WTC11 (cell line): ENCODE measurements at regions not wholly inside any gene's neighbourhood (a gene's known extent, or its start where the extent isn't known, plus 50 kb on each side); places are given as distances from the start of the nearest gene placed in this dataset.

Experiments used
- ATAC-seq: fragments of 200-7000 bp; cut with Tn5 transposase; 2 replicates; pipeline ENCODE4 v1.10.0; 2021; ENCODE audit warnings: mild to moderate bottlenecking, moderate library complexity
- CTCF ChIA-PET: fragments of 300-600 bp; sonication (Branson Sonifier 250); formaldehyde crosslinking; loops from one replicate; lab custom pipeline; 2021; ENCODE audit warnings: antibody characterized with exemption; lab: Charles Lee
- POLR2A ChIA-PET: fragments of 350-600 bp; sonication (Branson Sonifier 250); formaldehyde crosslinking; loops from one replicate; lab custom pipeline; 2021; ENCODE audit warnings: antibody characterized with exemption; lab: Charles Lee
- DNase-seq: peaks from one replicate; pipeline ENCODE4 v3.0.0; 2021; ENCODE audit warnings: low spot score
- H3K27ac Mint-ChIP-seq: 2 replicates; pipeline ENCODE4 v1.8.0; 2021; ENCODE audit warnings: mixed read lengths
- H3K27me3 Mint-ChIP-seq: 2 replicates; pipeline ENCODE4 v1.8.0; 2021; ENCODE audit warnings: low read depth, mild to moderate bottlenecking, moderate library complexity, mixed read lengths
- H3K36me3 Mint-ChIP-seq: 2 replicates; pipeline ENCODE4 v1.8.0; 2021; ENCODE audit warnings: mixed read lengths
- H3K4me1 Mint-ChIP-seq: 2 replicates; pipeline ENCODE4 v1.8.0; 2022; ENCODE audit warnings: mixed read lengths
- H3K4me3 Mint-ChIP-seq: 2 replicates; pipeline ENCODE4 v1.8.0; 2021; ENCODE audit warnings: mild to moderate bottlenecking, moderate library complexity, mixed read lengths
- H3K9me3 Mint-ChIP-seq: 2 replicates; pipeline ENCODE4 v1.8.0; 2021; ENCODE audit warnings: mixed read lengths
- AFF4 ChIP-seq: sonication (generic); formaldehyde crosslinking; IDR thresholded peaks from 2 replicates; pipeline ENCODE4 v1.8.1; 2023; ENCODE audit warnings: mild to moderate bottlenecking, missing genetic modification reagents, borderline replicate concordance
- ATF1 ChIP-seq: sonication (generic); formaldehyde crosslinking; IDR thresholded peaks from 2 replicates; pipeline ENCODE4 v1.8.1; 2023; ENCODE audit warnings: mild to moderate bottlenecking, moderate library complexity, missing genetic modification reagents
- ATF3 ChIP-seq: sonication (generic); formaldehyde crosslinking; conservative IDR thresholded peaks from 2 replicates; pipeline ENCODE4 v1.8.1; 2022; ENCODE audit warnings: mild to moderate bottlenecking, missing genetic modification reagents
- ESRRA ChIP-seq: sonication (generic); formaldehyde crosslinking; IDR thresholded peaks from 2 replicates; pipeline ENCODE4 v1.8.1; 2022; ENCODE audit warnings: mild to moderate bottlenecking, missing genetic modification reagents, borderline replicate concordance
- GTF2I ChIP-seq: fragments of 250-450 bp; sonication (Bioruptor Pico); conservative IDR thresholded peaks from 2 replicates; pipeline ENCODE4 v1.4.0; 2021; ENCODE audit warnings: mild to moderate bottlenecking
- KAT7 ChIP-seq: sonication (generic); formaldehyde crosslinking; IDR thresholded peaks from 2 replicates; pipeline ENCODE4 v1.8.1; 2023; ENCODE audit warnings: missing genetic modification reagents, mild to moderate bottlenecking, borderline replicate concordance
- NR1H2 ChIP-seq: sonication (generic); formaldehyde crosslinking; IDR thresholded peaks from 2 replicates; pipeline ENCODE4 v1.9.0; 2021; ENCODE audit warnings: mild to moderate bottlenecking, moderate library complexity, missing genetic modification reagents
- SOX15 ChIP-seq: fragments of 250-450 bp; sonication (Bioruptor Pico); IDR thresholded peaks from 2 replicates; pipeline ENCODE4 v1.9.0; 2021; ENCODE audit warnings: mild to moderate bottlenecking
- TEAD1 ChIP-seq: sonication (generic); formaldehyde crosslinking; IDR thresholded peaks from 2 replicates; pipeline ENCODE4 v1.8.0; 2022; ENCODE audit warnings: mild to moderate bottlenecking, missing genetic modification reagents
- ZNF423 ChIP-seq: fragments of 250-450 bp; sonication (Bioruptor Pico); IDR thresholded peaks from 2 replicates; pipeline ENCODE4 v2.1.2; 2022; ENCODE audit warnings: mild to moderate bottlenecking, moderate library complexity
- ZNF671 ChIP-seq: fragments of 250-450 bp; sonication (Bioruptor Pico); IDR thresholded peaks from 2 replicates; pipeline ENCODE4 v1.8.0; 2021; ENCODE audit warnings: mild to moderate bottlenecking
- TF ChIP-seq, protein P1 (sequence below): fragments of 250-450 bp; sonication (Bioruptor Pico); IDR thresholded peaks from 2 replicates; pipeline ENCODE4 v2.1.2; 2022; ENCODE audit warnings: mild to moderate bottlenecking, moderate library complexity
- TF ChIP-seq, protein P2 (sequence below): sonication (generic); formaldehyde crosslinking; IDR thresholded peaks from 2 replicates; pipeline ENCODE4 v1.8.1; 2023; ENCODE audit warnings: mild to moderate bottlenecking, moderate library complexity, missing genetic modification reagents
- TF ChIP-seq, protein P3 (sequence below): fragments of 250-450 bp; sonication (Bioruptor Pico); IDR thresholded peaks from 2 replicates; pipeline ENCODE4 v1.8.0; 2021; ENCODE audit warnings: mild to moderate bottlenecking
- TF ChIP-seq, protein P4 (sequence below): sonication (generic); formaldehyde crosslinking; IDR thresholded peaks from 2 replicates; pipeline ENCODE4 v1.8.1; 2022; ENCODE audit warnings: mild to moderate bottlenecking, missing genetic modification reagents, moderate library complexity, borderline replicate concordance

GRCh38 chr15:85871545-85871944 lies 76.8 kb upstream of the KLHL25 start:
- Mint-ChIP-seq H3K36me3 (no peaks in the 10 kb centered on the region), H3K4me1 (no peaks in the 10 kb centered on the region), H3K27ac (no peak overlapping the region), H3K9me3 (no peaks in the 10 kb centered on the region), H3K4me3 (no peak overlapping the region), H3K27me3 (no peaks in the 10 kb centered on the region)
- peak; percentile 34; the same call in 1 of the 2 replicates for ATAC-seq
- POLR2A ChIA-PET = no interaction called here
- CTCF ChIA-PET = interaction anchor here (1.4 kb wide), 1 partner anchor 13 kb away, joined by 5 read pairs; no protein-coding TSS in a partner anchor
- TF ChIP-seq, protein P1, sequence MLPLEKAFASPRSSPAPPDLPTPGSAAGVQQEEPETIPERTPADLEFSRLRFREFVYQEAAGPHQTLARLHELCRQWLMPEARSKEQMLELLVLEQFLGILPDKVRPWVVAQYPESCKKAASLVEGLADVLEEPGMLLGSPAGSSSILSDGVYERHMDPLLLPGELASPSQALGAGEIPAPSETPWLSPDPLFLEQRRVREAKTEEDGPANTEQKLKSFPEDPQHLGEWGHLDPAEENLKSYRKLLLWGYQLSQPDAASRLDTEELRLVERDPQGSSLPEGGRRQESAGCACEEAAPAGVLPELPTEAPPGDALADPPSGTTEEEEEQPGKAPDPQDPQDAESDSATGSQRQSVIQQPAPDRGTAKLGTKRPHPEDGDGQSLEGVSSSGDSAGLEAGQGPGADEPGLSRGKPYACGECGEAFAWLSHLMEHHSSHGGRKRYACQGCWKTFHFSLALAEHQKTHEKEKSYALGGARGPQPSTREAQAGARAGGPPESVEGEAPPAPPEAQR = no peak
- TF ChIP-seq, protein P2, sequence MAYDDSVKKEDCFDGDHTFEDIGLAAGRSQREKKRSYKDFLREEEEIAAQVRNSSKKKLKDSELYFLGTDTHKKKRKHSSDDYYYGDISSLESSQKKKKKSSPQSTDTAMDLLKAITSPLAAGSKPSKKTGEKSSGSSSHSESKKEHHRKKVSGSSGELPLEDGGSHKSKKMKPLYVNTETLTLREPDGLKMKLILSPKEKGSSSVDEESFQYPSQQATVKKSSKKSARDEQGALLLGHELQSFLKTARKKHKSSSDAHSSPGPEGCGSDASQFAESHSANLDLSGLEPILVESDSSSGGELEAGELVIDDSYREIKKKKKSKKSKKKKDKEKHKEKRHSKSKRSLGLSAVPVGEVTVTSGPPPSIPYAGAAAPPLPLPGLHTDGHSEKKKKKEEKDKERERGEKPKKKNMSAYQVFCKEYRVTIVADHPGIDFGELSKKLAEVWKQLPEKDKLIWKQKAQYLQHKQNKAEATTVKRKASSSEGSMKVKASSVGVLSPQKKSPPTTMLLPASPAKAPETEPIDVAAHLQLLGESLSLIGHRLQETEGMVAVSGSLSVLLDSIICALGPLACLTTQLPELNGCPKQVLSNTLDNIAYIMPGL (CRISPR knock-in tag) = no peak
- TF ChIP-seq KAT7 (CRISPR knock-in tag) = no peak
- TF ChIP-seq, protein P3, sequence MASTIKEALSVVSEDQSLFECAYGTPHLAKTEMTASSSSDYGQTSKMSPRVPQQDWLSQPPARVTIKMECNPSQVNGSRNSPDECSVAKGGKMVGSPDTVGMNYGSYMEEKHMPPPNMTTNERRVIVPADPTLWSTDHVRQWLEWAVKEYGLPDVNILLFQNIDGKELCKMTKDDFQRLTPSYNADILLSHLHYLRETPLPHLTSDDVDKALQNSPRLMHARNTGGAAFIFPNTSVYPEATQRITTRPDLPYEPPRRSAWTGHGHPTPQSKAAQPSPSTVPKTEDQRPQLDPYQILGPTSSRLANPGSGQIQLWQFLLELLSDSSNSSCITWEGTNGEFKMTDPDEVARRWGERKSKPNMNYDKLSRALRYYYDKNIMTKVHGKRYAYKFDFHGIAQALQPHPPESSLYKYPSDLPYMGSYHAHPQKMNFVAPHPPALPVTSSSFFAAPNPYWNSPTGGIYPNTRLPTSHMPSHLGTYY (CRISPR knock-in tag) = no peak
- no peak for TF ChIP-seq ZNF423 (CRISPR knock-in tag)
- no peak for TF ChIP-seq SOX15
- TF ChIP-seq, protein P4, sequence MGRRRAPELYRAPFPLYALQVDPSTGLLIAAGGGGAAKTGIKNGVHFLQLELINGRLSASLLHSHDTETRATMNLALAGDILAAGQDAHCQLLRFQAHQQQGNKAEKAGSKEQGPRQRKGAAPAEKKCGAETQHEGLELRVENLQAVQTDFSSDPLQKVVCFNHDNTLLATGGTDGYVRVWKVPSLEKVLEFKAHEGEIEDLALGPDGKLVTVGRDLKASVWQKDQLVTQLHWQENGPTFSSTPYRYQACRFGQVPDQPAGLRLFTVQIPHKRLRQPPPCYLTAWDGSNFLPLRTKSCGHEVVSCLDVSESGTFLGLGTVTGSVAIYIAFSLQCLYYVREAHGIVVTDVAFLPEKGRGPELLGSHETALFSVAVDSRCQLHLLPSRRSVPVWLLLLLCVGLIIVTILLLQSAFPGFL (CRISPR knock-in tag) = no peak
- TF ChIP-seq TEAD1 = no peak
- TF ChIP-seq GTF2I (CRISPR knock-in tag) = no peak
- TF ChIP-seq ESRRA (CRISPR knock-in tag) = no peak
- no peak for DNase-seq

- Mint-ChIP-seq H3K27me3 (no peaks in the 10 kb centered on the region), H3K9me3 (no peaks in the 10 kb centered on the region), H3K4me1 (no peaks in the 10 kb centered on the region), H3K27ac (no peak overlapping the region), H3K4me3 (no peak overlapping the region), H3K36me3 (no peaks in the 10 kb centered on the region)
- ATAC-seq = no peak
- TF ChIP-seq ZNF671 (CRISPR knock-in tag) = no peak
- TF ChIP-seq NR1H2 (CRISPR knock-in tag) = no peak
- no peak for TF ChIP-seq ATF3 (CRISPR knock-in tag)
- TF ChIP-seq AFF4 = no peak
- TF ChIP-seq, protein P3 (CRISPR knock-in tag) = no peak
- no peak for TF ChIP-seq ATF1 (CRISPR knock-in tag)
- TF ChIP-seq SOX15 = no peak
- POLR2A ChIA-PET = no interaction called here
- DNase-seq = no peak
- CTCF ChIA-PET = interaction anchor here (0.9 to 1.4 kb wide), 2 partner anchors 14 to 120 kb away, joined by 3 to 5 read pairs; no protein-coding TSS in a partner anchor
These were observed 77.4 kb upstream of the KLHL25 start for GRCh38 chr15:85872125-85872524.
